ENCODE measurements at regions not wholly inside any gene's neighbourhood (a gene's known extent, or its start where the extent isn't known, plus 50 kb on each side); places are given as distances from the start of the nearest gene placed in this dataset.

DNA sequence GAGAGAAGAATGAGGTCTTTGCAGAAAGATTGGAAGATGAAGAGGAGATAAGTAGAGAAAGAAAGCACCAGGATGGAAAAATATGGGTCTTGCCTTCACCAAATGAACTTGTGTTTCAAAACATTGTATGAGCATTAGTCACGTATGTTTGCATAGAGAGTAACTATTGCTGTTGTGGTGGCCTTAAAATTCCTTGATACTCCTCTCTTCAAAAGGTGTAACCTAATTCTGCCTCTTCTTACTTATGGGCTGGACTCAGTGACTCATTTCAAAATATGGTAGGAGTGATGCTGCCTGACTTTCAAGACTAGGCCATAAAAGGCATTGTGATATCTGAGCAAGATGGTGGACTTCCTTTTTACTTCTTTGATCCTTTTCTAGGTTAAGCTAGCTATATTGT lies 228.7 kb upstream of the ZNF385D start:
- TF ChIP-seq TAF1 (IDR thresholded peaks at IDR 0.05; ENCODE audit: borderline replicate concordance, insufficient read depth, low read length) (no peak), POLR2AphosphoS5 (IDR thresholded peaks at IDR 0.05; ENCODE audit: low read depth, low read length) (no peak), SIN3A (IDR thresholded peaks at IDR 0.05; ENCODE audit: borderline replicate concordance, insufficient read depth, low read length) (no peak), FOXP2 (optimal IDR thresholded peaks at IDR 0.05; ENCODE audit: borderline replicate concordance, extremely low read depth, extremely low read length, insufficient read depth) (no peak)
- TF ChIP-seq, protein P1, sequence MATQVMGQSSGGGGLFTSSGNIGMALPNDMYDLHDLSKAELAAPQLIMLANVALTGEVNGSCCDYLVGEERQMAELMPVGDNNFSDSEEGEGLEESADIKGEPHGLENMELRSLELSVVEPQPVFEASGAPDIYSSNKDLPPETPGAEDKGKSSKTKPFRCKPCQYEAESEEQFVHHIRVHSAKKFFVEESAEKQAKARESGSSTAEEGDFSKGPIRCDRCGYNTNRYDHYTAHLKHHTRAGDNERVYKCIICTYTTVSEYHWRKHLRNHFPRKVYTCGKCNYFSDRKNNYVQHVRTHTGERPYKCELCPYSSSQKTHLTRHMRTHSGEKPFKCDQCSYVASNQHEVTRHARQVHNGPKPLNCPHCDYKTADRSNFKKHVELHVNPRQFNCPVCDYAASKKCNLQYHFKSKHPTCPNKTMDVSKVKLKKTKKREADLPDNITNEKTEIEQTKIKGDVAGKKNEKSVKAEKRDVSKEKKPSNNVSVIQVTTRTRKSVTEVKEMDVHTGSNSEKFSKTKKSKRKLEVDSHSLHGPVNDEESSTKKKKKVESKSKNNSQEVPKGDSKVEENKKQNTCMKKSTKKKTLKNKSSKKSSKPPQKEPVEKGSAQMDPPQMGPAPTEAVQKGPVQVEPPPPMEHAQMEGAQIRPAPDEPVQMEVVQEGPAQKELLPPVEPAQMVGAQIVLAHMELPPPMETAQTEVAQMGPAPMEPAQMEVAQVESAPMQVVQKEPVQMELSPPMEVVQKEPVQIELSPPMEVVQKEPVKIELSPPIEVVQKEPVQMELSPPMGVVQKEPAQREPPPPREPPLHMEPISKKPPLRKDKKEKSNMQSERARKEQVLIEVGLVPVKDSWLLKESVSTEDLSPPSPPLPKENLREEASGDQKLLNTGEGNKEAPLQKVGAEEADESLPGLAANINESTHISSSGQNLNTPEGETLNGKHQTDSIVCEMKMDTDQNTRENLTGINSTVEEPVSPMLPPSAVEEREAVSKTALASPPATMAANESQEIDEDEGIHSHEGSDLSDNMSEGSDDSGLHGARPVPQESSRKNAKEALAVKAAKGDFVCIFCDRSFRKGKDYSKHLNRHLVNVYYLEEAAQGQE (IDR thresholded peaks at IDR 0.05; ENCODE audit: insufficient read depth in 1 of 2, low read depth in 2 of 2, low read length in 2 of 2): no peak
